T follicular helper cell (primary cell): ENCODE measurements at regions not wholly inside any gene's neighbourhood (a gene's known extent, or its start where the extent isn't known, plus 50 kb on each side); places are given as distances from the start of the nearest gene placed in this dataset.

Experiments used
- DNase-seq: peaks from one replicate; pipeline ENCODE4 v3.0.0-alpha.2; 2020; ENCODE audit warnings: low read depth

- no peak for DNase-seq
Measured at GRCh38 chr21:17901458-17902079, 82.4 kb upstream of the C21orf91 start.

GRCh38 chr21:17900990-17901385, 81.8 kb upstream of the C21orf91 start:
- no peak for DNase-seq

GRCh38 chr21:17900281-17900989, 81.3 kb upstream of the C21orf91 start:
- no peak for DNase-seq

GRCh38 chr21:17889171-17889570, 70.0 kb upstream of the C21orf91 start:
- DNase-seq: no peak

GRCh38 chr21:17869115-17869514, 50.0 kb upstream of the C21orf91 start:
- DNase-seq: no peak
